ENCODE measurements at regions not wholly inside any gene's neighbourhood (a gene's known extent, or its start where the extent isn't known, plus 50 kb on each side); places are given as distances from the start of the nearest gene placed in this dataset.

- DNase-seq, result no peak
These were observed 147.5 kb downstream of the GATB start for GRCh38 chr4:151613290-151613689.

GRCh38 chr4:151614561-151614960, 146.2 kb downstream of the GATB start:
- DNase-seq, result no peak

DNA sequence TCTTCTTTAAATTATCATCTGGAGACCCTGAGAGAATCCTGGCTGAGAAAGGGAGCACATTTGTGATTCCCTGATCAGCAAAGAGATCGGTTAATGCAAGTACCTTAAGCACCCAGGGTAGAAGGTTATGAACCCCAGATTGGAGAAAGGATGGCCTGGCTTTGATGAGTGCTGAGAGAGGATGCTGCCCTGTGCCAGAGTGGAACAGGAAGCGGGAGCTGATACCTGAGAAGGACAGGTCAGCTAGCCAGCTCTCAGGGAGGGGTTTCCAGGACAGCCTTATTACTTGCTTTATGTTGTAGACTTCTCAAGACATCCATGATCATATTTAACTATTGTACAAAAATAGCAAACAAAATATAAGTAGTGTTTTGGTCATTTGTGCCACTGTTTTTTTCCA, 141.9 kb downstream of the GATB start:
- DNase-seq, result no peak

GRCh38 chr4:151620066-151620465, 140.7 kb downstream of the GATB start:
- DNase-seq, result no peak

Measured in NCI-H510A treated with DMSO at 0.1 percent for 48 hours (cell line).